ENCODE measurements at regions not wholly inside any gene's neighbourhood (a gene's known extent, or its start where the extent isn't known, plus 50 kb on each side); places are given as distances from the start of the nearest gene placed in this dataset.
A peak's percentile ranks its signal among the peaks of the same experiment; 100 is the strongest.
"Not testable (repeated sequence)": the region's sequence is repeated elsewhere in the genome, so short reads cannot be mapped to it uniquely, and the experiment has no call there.

GRCh38 chr18:8912348-8913326 is 189.9 kb upstream of the NDUFV2 start:
- DNase-seq (ENCODE audit: low read depth in 2 of 2): no peak

GRCh38 chr18:8913606-8914403 is 188.7 kb upstream of the NDUFV2 start:
- DNase-seq (ENCODE audit: low read depth in 2 of 2): not testable (repeated sequence)

- not testable (repeated sequence) for DNase-seq (ENCODE audit: low read depth in 2 of 2)
Measured at GRCh38 chr18:8914404-8915264, 187.9 kb upstream of the NDUFV2 start.

- not testable (repeated sequence) for DNase-seq (ENCODE audit: low read depth in 2 of 2)
Measured at GRCh38 chr18:8920856-8921787, 181.4 kb upstream of the NDUFV2 start.

- no peak for DNase-seq (ENCODE audit: low read depth in 2 of 2)
Measured at GRCh38 chr18:8926464-8926863, 176.0 kb upstream of the NDUFV2 start.

GRCh38 chr18:8928044-8928443 is 174.5 kb upstream of the NDUFV2 start:
- no peak for DNase-seq (ENCODE audit: low read depth in 2 of 2)

- no peak for DNase-seq (ENCODE audit: low read depth in 2 of 2)
Measured at GRCh38 chr18:8928847-8929780, 173.4 kb upstream of the NDUFV2 start.

- DNase-seq (ENCODE audit: low read depth in 2 of 2): no peak
Measured at GRCh38 chr18:8930990-8931616, 171.4 kb upstream of the NDUFV2 start.

GRCh38 chr18:8932866-8933265 is 169.6 kb upstream of the NDUFV2 start:
- no peak for DNase-seq (ENCODE audit: low read depth in 2 of 2)

GRCh38 chr18:8933714-8934284 is 168.7 kb upstream of the NDUFV2 start:
- no peak for DNase-seq (ENCODE audit: low read depth in 2 of 2)

- not testable (repeated sequence) for DNase-seq (ENCODE audit: low read depth in 2 of 2)
Measured at GRCh38 chr18:8935346-8935745, 167.2 kb upstream of the NDUFV2 start.

GRCh38 chr18:8936619-8937018 is 165.9 kb upstream of the NDUFV2 start:
- no peak for DNase-seq (ENCODE audit: low read depth in 2 of 2)

GRCh38 chr18:8937160-8938094 is 165.1 kb upstream of the NDUFV2 start:
- no peak for DNase-seq (ENCODE audit: low read depth in 2 of 2)

- DNase-seq (ENCODE audit: low read depth in 2 of 2): peak in 1 of 2 donors; percentile 48
Measured at GRCh38 chr18:8938817-8939216, 163.7 kb upstream of the NDUFV2 start.

- DNase-seq (ENCODE audit: low read depth in 2 of 2): no peak
Measured at GRCh38 chr18:8942021-8942908, 160.2 kb upstream of the NDUFV2 start.

GRCh38 chr18:8942909-8943545 is 159.5 kb upstream of the NDUFV2 start:
- DNase-seq (ENCODE audit: low read depth in 2 of 2): no peak

Data from dermis microvascular lymphatic vessel endothelial cell (primary cell).